ENCODE measurements at regions not wholly inside any gene's neighbourhood (a gene's known extent, or its start where the extent isn't known, plus 50 kb on each side); places are given as distances from the start of the nearest gene placed in this dataset.

DNA sequence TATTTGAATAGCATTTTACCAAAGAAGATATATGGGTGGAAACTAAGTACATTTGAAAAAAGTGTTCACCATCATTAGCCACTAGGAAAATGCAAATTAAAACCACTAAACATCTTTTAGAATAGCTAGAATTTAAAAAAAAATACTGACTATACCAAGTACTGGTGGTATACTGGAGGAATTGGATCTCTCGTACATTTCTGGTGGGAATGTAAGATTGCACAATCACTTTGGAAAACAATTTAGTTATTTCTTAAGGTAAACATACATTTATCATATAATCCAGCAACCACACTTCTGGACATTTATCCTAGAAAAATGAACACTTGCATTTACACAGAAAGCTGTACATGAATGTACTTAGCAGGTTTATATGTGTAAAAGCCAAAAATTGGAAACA lies 303.5 kb downstream of the MID1IP1 start:
- no peak overlapping the region for H3K4me3 ChIP-seq
- H3K4me1 ChIP-seq: no peaks in the 10 kb centered on the region
- no peaks in the 10 kb centered on the region for H3K36me3 ChIP-seq
- DNase-seq (ENCODE audit: low spot score): no peak
- TF ChIP-seq, protein P1, sequence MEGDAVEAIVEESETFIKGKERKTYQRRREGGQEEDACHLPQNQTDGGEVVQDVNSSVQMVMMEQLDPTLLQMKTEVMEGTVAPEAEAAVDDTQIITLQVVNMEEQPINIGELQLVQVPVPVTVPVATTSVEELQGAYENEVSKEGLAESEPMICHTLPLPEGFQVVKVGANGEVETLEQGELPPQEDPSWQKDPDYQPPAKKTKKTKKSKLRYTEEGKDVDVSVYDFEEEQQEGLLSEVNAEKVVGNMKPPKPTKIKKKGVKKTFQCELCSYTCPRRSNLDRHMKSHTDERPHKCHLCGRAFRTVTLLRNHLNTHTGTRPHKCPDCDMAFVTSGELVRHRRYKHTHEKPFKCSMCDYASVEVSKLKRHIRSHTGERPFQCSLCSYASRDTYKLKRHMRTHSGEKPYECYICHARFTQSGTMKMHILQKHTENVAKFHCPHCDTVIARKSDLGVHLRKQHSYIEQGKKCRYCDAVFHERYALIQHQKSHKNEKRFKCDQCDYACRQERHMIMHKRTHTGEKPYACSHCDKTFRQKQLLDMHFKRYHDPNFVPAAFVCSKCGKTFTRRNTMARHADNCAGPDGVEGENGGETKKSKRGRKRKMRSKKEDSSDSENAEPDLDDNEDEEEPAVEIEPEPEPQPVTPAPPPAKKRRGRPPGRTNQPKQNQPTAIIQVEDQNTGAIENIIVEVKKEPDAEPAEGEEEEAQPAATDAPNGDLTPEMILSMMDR (IDR thresholded peaks at IDR 0.05): no peak
- no peaks in the 10 kb centered on the region for H3K27me3 ChIP-seq
- H3K9me3 ChIP-seq: peaks cover 0 to 10% of the 10 kb centered on the region in 2 donors
- no peak overlapping the region for H3K27ac ChIP-seq

DNA sequence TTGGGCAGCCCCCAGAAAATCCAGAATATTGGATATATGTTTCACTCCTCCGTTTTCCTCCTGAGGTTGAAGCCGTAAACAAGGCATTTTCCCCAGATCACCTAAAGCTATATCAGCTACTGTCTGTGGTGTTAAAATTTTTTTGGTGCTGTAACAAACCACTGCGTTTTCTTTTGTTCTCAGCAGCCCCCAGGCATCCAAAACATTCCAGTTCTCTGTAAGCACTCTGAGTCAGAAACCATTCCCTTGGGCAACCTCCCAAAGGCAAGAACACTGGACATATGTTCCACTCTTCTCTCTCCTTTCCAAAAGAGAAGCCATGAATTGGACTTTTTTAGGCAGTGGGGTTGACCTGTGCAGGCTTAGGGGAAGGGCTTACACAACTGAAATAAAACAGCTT lies 310.9 kb downstream of the MID1IP1 start:
- Histone ChIP-seq H3K36me3 (no peaks in the 10 kb centered on the region), H3K4me1 (no peaks in the 10 kb centered on the region), H3K27me3 (no peaks in the 10 kb centered on the region), H3K27ac (no peak overlapping the region), H3K9me3 (peaks cover 3 to 36% of the 10 kb centered on the region in 2 donors), H3K4me3 (no peak overlapping the region)
- DNase-seq (ENCODE audit: low spot score): no peak
- TF ChIP-seq, protein P1 (IDR thresholded peaks at IDR 0.05): no peak

DNA sequence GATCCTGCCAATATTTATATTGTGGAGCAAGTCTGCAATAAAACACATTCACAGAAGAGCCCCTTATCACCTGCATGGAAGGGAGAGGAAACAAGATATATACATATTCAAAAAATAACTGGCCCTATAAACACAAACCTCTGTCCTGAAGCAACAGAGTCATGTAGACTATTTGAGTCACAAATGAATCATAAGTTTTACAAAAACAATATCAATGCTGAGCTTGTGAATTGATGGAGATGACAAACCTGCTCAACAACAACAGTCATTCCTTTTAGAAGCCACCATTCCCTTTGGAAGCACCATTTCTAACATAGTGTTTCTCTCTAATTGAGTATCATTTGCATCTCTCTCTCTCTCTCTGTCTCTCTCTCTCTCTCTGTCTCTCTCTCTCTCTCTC lies 313.9 kb downstream of the MID1IP1 start:
- no peak for DNase-seq (ENCODE audit: low spot score)
- H3K4me3 ChIP-seq: no peak overlapping the region
- H3K9me3 ChIP-seq: peaks cover 3 to 27% of the 10 kb centered on the region in 2 donors
- TF ChIP-seq, protein P1 (IDR thresholded peaks at IDR 0.05): no peak
- H3K27ac ChIP-seq: no peak overlapping the region
- no peaks in the 10 kb centered on the region for H3K4me1 ChIP-seq
- H3K36me3 ChIP-seq: no peaks in the 10 kb centered on the region
- H3K27me3 ChIP-seq: no peaks in the 10 kb centered on the region

DNA sequence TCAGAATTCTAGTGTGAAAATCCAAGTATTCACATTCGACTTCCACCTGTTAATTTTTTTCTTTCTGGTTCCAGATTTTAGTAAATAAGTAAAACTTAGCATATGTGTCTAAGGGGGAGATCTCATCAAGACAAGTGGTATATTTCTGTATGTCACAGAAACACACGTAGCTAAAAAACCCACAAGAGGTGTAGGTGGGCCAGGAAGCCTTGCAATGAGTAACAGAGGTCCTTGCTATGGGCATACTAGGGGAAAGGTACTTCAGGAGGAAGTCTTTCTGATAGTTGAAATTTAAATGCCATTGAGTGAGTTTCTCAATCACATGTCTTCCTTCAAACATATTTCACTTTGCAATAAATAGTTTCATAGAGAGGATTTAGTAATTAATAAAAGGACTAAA lies 315.8 kb downstream of the MID1IP1 start:
- no peak overlapping the region for H3K4me3 ChIP-seq
- TF ChIP-seq, protein P1 (IDR thresholded peaks at IDR 0.05): no peak
- H3K9me3 ChIP-seq: peaks cover 2 to 9% of the 10 kb centered on the region in 2 donors
- H3K36me3 ChIP-seq: no peaks in the 10 kb centered on the region
- no peak overlapping the region for H3K27ac ChIP-seq
- DNase-seq (ENCODE audit: low spot score): no peak
- H3K27me3 ChIP-seq: no peaks in the 10 kb centered on the region
- H3K4me1 ChIP-seq: no peaks in the 10 kb centered on the region

DNA sequence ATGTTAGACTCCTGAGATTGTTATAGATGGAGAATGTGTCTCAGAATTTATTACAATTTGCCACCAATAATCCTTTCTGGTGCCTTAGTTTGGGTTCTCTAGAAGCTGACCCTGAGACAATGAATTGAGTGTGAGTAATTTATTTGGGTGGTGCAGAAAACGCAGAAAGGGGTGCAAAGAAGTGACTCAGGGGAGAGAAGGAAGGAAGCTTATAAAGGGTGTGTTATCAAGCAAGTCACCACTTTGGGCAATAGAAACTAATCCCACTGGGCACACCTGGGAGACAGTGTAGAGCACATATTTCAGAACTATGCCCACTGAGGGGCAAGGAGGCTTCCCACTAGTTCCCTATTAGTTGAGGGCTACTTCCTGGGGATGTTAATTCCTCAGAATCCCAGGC lies 320.6 kb downstream of the MID1IP1 start:
- Histone ChIP-seq H3K27me3 (no peaks in the 10 kb centered on the region), H3K36me3 (no peaks in the 10 kb centered on the region), H3K4me3 (no peak overlapping the region), H3K27ac (no peak overlapping the region), H3K4me1 (no peaks in the 10 kb centered on the region), H3K9me3 (no peaks in the 10 kb centered on the region)
- TF ChIP-seq, protein P1 (IDR thresholded peaks at IDR 0.05): no peak
- no peak for DNase-seq (ENCODE audit: low spot score)

DNA sequence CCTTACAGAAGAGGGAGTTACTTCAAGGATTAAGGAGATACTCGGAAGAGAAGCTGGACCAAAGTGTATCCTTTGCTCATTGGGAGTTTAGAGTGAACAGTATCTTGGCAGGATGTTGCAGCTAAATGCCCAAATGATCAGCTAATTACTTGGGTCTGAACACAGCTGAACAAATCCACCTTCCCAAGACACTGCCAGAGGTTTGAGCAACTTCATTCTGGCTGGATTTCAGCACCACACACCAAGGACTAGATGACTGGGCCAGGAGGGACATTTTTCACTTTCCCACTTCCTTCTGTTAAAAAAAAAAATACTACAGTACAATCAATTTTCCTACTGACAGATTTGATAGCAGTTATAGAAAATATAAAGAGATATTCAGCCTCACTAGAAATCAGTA lies 324.6 kb downstream of the MID1IP1 start:
- no peaks in the 10 kb centered on the region for H3K36me3 ChIP-seq
- no peak for DNase-seq (ENCODE audit: low spot score)
- no peaks in the 10 kb centered on the region for H3K4me1 ChIP-seq
- no peaks in the 10 kb centered on the region for H3K27me3 ChIP-seq
- no peak overlapping the region for H3K27ac ChIP-seq
- TF ChIP-seq, protein P1 (IDR thresholded peaks at IDR 0.05): no peak
- no peak overlapping the region for H3K4me3 ChIP-seq
- H3K9me3 ChIP-seq: no peaks in the 10 kb centered on the region

Data from right atrium auricular region (tissue), 2 donors.